Kidney (tissue), 13 donors: ENCODE measurements at regions not wholly inside any gene's neighbourhood (a gene's known extent, or its start where the extent isn't known, plus 50 kb on each side); places are given as distances from the start of the nearest gene placed in this dataset.

Source experiments
- DNase-seq, 5 donors: peaks; one replicate each; pipeline ENCODE4 v3.0.0-alpha.2; 2013 to 2020
- FAIRE-seq: peaks from 2 replicates; lab custom pipeline; 2012; peaks lifted over from hg19 to GRCh38; lab: Jason Lieb, UNC
- H3K27ac ChIP-seq, 2 donors: one replicate each; pipeline ENCODE4 v1.7.0; 2013; ENCODE audit warnings: low read depth in 2 of 2, low read length in 2 of 2, inconsistent platforms in 1 of 2
- H3K27me3 ChIP-seq: one replicate; pipeline ENCODE4 v1.7.1; 2013; ENCODE audit warnings: low read length, inconsistent platforms; ENCODE audit not compliant: control insufficient read depth, insufficient read depth
- H3K36me3 ChIP-seq, 3 donors: one replicate each; pipeline versions ENCODE4 v1.7.0 to v1.7.1; 2013; ENCODE audit warnings: low read length in 3 of 3, control low read depth in 1 of 3, inconsistent platforms in 1 of 3; ENCODE audit not compliant: insufficient read depth in 3 of 3, control insufficient read depth in 2 of 3
- H3K4me1 ChIP-seq, 3 donors: one replicate each; pipeline versions ENCODE4 v1.7.0 to v1.7.1; 2013; ENCODE audit warnings: low read length in 3 of 3, inconsistent platforms in 1 of 3, low read depth in 1 of 3; ENCODE audit not compliant: control insufficient read depth in 2 of 3, insufficient read depth in 2 of 3
- H3K4me3 ChIP-seq, 3 donors: one replicate each; pipeline versions ENCODE4 v1.7.0 to v1.8.1; 2013; ENCODE audit warnings: low read length in 3 of 3, control low read depth in 1 of 3, inconsistent platforms in 1 of 3
- H3K9ac ChIP-seq, 3 donors: one replicate each; pipeline versions ENCODE4 v1.7.0 to v1.7.1; 2013; ENCODE audit warnings: low read length in 3 of 3, control low read depth in 1 of 3, inconsistent platforms in 1 of 3
- H3K9me3 ChIP-seq, 3 donors: one replicate each; pipeline versions ENCODE4 v1.7.0 to v1.7.1; 2013; ENCODE audit warnings: low read length in 3 of 3, control low read depth in 1 of 3, inconsistent platforms in 1 of 3; ENCODE audit not compliant: control insufficient read depth in 2 of 3, insufficient read depth in 1 of 3
- CTCF ChIP-seq: IDR thresholded peaks from 3 replicates; pipeline ENCODE4 v1.5.1; 2012; ENCODE audit warnings: mild to moderate bottlenecking, moderate library complexity, borderline replicate concordance; ENCODE audit not compliant: insufficient read depth; ENCODE audit errors: extremely low read depth
- intact Hi-C: fragments of 100-400 bp; cut with DNase I; formaldehyde crosslinking; loops from one replicate; pipeline ENCODE4 v1.11.1; 2022
- donor health status: control.
- donor health status: control.
- donor health status: control.
- donor health status: control.
- donor health status: control.
- donor health status: DM: yes; HTN: yes; CAD: no.
- donor health status: Normal renal cell carcinoma (clear cell type).

GRCh38 chr6:50288881-50289280 is 239.2 kb upstream of the DEFB112 start:
- Histone ChIP-seq H3K4me1 (no peaks in the 10 kb centered on the region), H3K36me3 (no peaks in the 10 kb centered on the region), H3K9ac (no peak overlapping the region), H3K9me3 (no peaks in the 10 kb centered on the region), H3K27me3 (no peaks in the 10 kb centered on the region), H3K4me3 (no peak overlapping the region), H3K27ac (no peak overlapping the region)
- no peak for DNase-seq
- TF ChIP-seq CTCF = no peak
- FAIRE-seq = no peak
- intact Hi-C loops = no loop called here

GRCh38 chr6:50289366-50289765 is 239.6 kb upstream of the DEFB112 start:
- no peaks in the 10 kb centered on the region for H3K36me3 ChIP-seq
- no peak for TF ChIP-seq CTCF
- intact Hi-C loops = no loop called here

DNA sequence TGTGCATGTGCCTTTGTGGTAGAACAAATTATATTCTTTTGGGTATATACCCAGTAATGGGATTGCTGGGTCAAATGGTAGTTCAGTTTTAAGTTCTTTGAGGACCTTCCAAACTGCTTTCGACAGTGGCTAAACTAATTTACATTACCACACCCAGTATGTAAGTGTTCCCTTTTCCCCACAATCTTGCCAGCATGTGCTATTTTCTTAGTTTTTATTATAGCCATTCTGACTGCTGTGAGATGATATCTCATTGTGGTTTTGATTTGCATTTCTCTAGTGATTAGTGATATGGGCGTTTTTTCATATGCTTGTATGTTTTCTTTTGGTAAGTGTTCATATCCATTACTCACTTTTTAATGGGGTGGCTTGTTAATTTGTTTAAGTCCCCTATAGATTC is 251.6 kb upstream of the DEFB112 start:
- intact Hi-C loops = no loop called here
- H3K27ac ChIP-seq = no peak overlapping the region
- no peak overlapping the region for H3K9ac ChIP-seq
- TF ChIP-seq CTCF = no peak
- no peaks in the 10 kb centered on the region for H3K27me3 ChIP-seq
- no peaks in the 10 kb centered on the region for H3K4me1 ChIP-seq
- H3K36me3 ChIP-seq = no peaks in the 10 kb centered on the region
- no peak overlapping the region for H3K4me3 ChIP-seq
- no peak for FAIRE-seq
- DNase-seq = no peak
- peaks cover 0 to 4% (median 0%) of the 10 kb centered on the region in 3 donors for H3K9me3 ChIP-seq

More at GRCh38 chr6:50289366-50289765, 239.6 kb upstream of the DEFB112 start:
- H3K27ac ChIP-seq = no peak overlapping the region
- no peaks in the 10 kb centered on the region for H3K9me3 ChIP-seq
- FAIRE-seq (no peak), DNase-seq (no peak)
- no peak overlapping the region for H3K4me3 ChIP-seq
- H3K27me3 ChIP-seq = no peaks in the 10 kb centered on the region
- no peak overlapping the region for H3K9ac ChIP-seq
- H3K4me1 ChIP-seq = no peaks in the 10 kb centered on the region

GRCh38 chr6:50305660-50306059 is 255.9 kb upstream of the DEFB112 start:
- Histone ChIP-seq H3K9ac (no peak overlapping the region), H3K27ac (no peak overlapping the region), H3K9me3 (peaks cover 0 to 4% (median 0%) of the 10 kb centered on the region in 3 donors), H3K27me3 (no peaks in the 10 kb centered on the region), H3K4me3 (no peak overlapping the region), H3K4me1 (no peaks in the 10 kb centered on the region), H3K36me3 (no peaks in the 10 kb centered on the region)
- no peak for DNase-seq
- no peak for FAIRE-seq
- TF ChIP-seq CTCF = no peak
- intact Hi-C loops = no loop called here
